ENCODE measurements at regions not wholly inside any gene's neighbourhood (a gene's known extent, or its start where the extent isn't known, plus 50 kb on each side); places are given as distances from the start of the nearest gene placed in this dataset.

GRCh38 chr18:24756385-24756784, 295.9 kb downstream of the HRH4 start:
- DNase-seq (ENCODE audit: extremely low spot score): no peak
- CTCF ChIA-PET: no interaction called here
- TF ChIP-seq CTCF (IDR thresholded peaks at IDR 0.05; ENCODE audit: control extremely low read depth, extremely low read depth, low read depth, missing control alignments): no peak
- POLR2A ChIA-PET: no interaction called here

- no peak for TF ChIP-seq CTCF (IDR thresholded peaks at IDR 0.05; ENCODE audit: control extremely low read depth, extremely low read depth, low read depth, missing control alignments)
- POLR2A ChIA-PET: no interaction called here
- DNase-seq (ENCODE audit: extremely low spot score): no peak
- CTCF ChIA-PET: no interaction called here
Measured at GRCh38 chr18:24757134-24757533, 296.7 kb downstream of the HRH4 start.

- DNase-seq (ENCODE audit: extremely low spot score): no peak
- POLR2A ChIA-PET: no interaction called here
- no peak for TF ChIP-seq CTCF (IDR thresholded peaks at IDR 0.05; ENCODE audit: control extremely low read depth, extremely low read depth, low read depth, missing control alignments)
- CTCF ChIA-PET: no interaction called here
Measured at GRCh38 chr18:24761765-24762164, 301.3 kb downstream of the HRH4 start.

DNA sequence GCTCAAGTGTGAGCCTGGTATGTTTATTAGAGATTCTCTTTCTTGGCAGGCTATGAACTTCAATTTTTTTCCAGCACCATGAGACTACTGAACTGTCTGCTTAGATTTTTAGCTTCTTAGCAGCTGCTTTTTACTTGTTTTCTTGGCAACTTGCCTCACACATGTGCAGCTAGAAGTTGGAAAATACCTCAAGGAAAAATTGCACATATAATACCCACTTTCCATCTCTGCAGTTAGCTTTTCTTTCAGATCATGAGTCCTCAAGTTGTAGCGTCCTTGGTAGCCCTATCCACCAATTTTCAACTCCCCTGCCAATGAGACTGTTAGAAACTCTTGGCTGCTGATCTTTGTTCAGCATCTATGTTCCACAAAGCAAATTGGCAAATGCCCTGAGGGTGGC, 302.1 kb downstream of the HRH4 start:
- no peak for DNase-seq (ENCODE audit: extremely low spot score)
- ChIA-PET CTCF (no interaction called here), POLR2A (no interaction called here)
- TF ChIP-seq CTCF (IDR thresholded peaks at IDR 0.05; ENCODE audit: control extremely low read depth, extremely low read depth, low read depth, missing control alignments): no peak

- DNase-seq (ENCODE audit: extremely low spot score): no peak
- POLR2A ChIA-PET: no interaction called here
Measured at GRCh38 chr18:24763765-24764513, 303.5 kb downstream of the HRH4 start.

DNA sequence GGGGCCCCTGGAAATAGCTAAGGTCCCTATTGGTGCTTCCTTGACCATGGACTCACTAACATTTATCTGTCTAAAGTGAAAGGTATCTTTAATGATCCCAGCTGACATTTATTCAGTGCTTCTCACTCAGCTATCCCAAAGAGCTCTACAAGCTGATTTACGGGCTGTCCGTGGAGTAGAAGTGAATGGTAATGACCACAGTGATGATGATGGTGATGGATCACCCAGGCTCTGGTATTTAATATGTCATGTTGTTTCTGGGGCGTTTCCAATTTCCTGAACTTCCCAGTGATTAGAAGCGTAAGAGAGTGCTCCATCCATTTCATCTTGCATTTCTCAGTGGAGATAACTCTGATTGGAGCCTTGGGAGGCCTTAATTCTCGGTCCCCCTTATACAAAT, 304.3 kb downstream of the HRH4 start:
- CTCF ChIA-PET: no interaction called here
- no peak for DNase-seq (ENCODE audit: extremely low spot score)
- POLR2A ChIA-PET: no interaction called here
- TF ChIP-seq CTCF (IDR thresholded peaks at IDR 0.05; ENCODE audit: control extremely low read depth, extremely low read depth, low read depth, missing control alignments): no peak

More at GRCh38 chr18:24763765-24764513, 303.5 kb downstream of the HRH4 start:
- no peak for TF ChIP-seq CTCF (IDR thresholded peaks at IDR 0.05; ENCODE audit: control extremely low read depth, extremely low read depth, low read depth, missing control alignments)
- CTCF ChIA-PET: no interaction called here
